ENCODE measurements at regions not wholly inside any gene's neighbourhood (a gene's known extent, or its start where the extent isn't known, plus 50 kb on each side); places are given as distances from the start of the nearest gene placed in this dataset.
A peak's percentile ranks its signal among the peaks of the same experiment; 100 is the strongest.
"Not testable (repeated sequence)": the region's sequence is repeated elsewhere in the genome, so short reads cannot be mapped to it uniquely, and the experiment has no call there.

DNA sequence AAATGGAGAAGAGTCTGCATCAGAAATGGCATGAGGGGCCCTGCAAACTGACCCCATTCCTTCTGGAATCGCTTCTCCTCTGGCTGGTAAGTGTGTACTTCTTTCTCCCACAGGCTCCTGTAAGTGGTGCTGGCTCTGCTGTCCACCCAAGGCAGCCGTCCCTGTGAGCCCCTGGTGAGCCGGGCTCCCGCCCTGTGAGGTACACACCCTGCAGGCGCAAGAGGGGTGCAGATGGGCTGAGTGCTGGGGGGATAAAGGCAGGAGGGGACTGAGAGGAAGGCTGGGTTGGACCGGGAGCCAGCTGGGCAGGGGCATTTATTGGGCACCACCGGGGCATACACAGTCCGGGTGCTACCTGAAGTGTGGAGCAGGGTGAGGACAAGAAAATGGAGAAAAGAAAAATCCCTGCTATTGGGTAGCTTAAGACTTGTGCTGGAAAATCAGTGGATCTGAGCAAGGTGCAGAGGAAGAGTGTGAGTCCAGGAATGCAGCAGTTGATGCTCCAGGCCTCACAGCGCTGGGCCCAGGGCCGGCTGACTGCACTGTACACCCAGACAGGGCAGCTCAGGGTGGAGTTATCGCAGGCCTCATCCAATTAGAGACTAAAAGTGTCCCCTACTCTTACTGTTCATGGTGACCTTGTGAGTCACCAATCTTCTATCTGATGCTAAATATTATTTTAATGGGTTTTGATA, 455.1 kb upstream of the B3GAT1 start:
- DNase-seq, result no peak

DNA sequence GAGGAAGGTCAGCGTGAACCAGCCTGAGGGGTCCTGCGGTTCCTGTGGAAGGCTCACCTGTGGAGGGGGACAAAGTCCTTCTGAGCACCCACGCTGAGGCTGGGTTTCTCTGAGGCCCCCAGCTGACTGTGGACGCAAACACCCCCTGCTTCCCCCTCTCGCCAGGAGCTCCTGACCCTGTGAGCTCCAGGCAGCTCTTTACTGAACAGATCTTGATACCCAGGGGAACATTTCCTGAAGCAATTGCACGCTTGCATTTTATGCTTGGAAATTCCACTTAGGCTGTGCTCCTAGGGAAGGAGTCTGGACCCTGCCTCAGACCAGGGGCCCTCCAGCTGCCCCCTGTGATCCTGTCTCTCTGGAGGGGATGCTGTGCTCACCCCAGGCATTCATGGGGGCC, 454.2 kb upstream of the B3GAT1 start:
- no peak for DNase-seq

DNA sequence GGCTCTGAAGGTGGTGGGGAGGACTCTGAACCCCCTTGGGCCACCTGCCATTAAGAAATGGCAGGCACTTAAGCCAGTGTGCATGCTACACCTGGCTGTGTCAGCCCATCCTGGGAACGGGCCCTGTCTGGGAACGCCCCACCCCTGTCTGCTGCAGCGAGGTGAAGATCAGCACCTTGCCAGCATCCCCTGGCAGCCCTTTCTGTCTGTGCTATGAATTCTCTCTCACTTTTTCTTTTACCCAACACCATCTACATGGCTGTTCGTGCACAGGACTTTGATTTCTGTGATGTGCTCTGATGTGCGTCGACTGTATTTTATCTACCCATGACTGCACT, 452.9 kb upstream of the B3GAT1 start:
- no peak for DNase-seq

DNA sequence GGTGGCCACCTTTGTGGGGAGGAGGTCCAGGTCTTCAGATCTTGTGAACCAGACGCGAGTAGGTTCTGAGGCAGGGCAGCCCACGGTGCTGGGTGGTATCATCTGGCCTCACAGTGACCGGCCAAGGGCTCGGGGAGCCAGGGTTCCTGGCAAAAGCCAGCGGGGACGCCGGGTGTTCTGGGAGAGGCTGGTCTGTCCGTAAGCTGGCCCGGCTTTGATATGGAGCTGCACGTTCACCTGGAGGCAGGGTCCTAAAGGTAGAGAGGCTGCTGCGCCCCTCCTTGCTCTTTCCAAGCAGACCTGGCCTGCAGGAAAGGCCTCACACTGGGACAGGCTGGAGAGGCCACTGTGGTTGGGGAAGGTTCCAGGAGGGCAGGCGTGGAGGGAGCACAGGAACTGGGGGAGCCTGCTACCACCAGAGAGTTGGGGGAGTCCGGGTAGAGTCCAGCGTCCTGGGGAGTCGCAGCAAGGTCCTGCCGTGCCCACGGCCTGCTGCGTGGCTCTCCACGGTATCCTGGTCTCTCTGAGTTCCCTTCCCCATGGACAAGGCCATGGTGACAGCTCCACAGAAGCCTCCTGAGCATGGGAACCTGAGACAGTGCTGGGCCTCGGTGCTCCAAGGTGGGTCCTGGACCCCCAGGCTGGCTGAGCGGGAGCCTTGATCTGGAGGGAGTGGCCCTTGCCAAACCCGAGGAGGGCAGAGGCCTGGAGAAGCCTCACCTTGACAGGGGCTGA, 452.4 kb upstream of the B3GAT1 start:
- no peak for DNase-seq

DNA sequence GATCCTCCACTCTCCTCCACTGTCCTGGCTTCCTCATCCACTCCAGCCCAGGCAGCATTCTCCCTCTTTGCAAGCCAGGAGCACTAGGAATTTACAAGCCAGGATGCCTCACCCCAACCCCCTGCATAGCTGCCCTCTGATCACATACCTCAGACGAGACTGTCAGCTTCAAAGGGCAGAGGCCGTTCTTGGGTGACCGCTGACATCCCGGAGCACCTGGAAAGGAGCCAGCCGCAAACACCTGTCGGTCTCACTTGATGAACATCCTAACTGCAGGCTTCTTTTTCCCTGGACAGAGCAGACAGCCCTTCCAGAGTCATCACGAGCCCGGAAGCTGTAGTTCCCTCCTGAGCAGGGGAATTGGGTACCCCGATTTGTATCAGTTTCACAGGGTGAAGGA, 451.3 kb upstream of the B3GAT1 start:
- no peak for DNase-seq

DNA sequence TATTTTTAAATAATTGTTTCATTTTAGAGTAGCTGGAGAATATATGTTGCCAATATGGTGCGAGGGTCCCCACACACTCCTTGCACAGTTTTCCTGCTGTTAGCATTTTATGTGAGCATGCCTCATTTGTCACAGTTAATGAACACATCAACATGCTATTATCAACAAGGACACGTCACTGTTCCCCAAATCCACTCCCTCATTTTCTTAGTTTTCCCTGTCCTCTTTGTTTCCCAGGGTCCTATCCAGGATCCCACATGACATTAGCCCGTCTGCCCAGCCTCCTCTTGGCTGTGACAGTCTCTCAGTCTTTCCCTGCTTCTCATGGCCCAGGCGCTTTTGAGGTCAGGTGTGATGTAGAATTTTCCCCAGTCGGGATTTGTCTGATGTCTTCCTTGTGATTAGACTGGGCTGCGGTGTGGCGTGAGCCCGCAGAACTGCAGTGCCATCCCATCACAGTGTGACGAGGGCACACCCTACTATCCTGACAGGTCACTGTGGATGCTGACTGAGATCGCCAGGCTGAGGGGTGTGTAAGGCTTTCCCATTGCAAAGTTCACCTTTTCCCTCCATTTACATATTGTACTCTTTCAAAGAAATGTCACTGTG, 450.6 kb upstream of the B3GAT1 start:
- no peak for DNase-seq

DNA sequence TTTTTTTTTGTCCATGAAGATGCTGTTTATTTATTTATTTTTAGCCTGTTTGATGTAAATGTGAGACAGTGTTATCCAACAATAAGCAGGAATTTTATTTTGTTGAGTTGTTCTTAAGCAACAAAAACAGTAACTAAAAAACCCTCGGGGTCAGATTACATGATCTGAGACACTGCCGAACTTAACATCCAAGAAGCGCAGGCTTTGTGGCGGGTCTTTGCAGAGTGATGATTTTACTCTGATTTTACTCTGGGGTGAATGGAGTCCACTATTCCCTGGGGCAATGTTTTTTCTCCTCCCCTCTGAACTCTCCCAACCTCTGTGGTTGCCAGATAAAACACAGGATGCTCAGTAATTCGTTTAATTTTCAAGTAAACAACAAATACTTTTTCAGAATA, 450.1 kb upstream of the B3GAT1 start:
- DNase-seq, result peak in 1 of 2 donors; percentile 7

DNA sequence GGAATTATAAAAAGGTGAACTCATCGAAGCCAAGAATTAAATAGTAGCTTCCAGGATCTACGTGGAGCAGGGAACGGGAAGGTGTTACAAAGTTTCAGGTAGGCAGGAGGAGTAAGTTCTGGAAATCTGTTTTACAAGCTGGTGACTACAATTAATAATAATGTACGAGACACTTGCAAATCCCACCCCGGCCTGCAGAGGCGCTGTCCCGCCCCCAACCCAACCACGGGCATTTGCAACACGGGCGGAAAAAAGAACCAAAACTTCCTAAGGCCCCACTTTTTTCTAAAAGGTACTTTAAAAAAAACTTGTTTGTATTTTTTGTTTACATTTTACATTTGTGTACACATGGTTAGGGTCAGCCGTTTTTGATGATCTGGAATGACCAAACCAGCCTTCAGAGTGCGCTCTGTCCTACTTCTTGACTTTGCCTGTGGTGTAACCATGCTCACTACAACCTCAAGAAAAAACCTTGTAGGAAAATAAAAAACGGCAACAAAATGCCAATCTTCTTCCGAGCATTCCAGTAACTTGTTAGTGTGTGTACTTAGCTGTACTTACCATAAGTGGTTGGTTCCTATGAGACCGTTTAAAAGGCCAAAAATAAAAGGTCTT, 449.6 kb upstream of the B3GAT1 start:
- no peak for DNase-seq

DNA sequence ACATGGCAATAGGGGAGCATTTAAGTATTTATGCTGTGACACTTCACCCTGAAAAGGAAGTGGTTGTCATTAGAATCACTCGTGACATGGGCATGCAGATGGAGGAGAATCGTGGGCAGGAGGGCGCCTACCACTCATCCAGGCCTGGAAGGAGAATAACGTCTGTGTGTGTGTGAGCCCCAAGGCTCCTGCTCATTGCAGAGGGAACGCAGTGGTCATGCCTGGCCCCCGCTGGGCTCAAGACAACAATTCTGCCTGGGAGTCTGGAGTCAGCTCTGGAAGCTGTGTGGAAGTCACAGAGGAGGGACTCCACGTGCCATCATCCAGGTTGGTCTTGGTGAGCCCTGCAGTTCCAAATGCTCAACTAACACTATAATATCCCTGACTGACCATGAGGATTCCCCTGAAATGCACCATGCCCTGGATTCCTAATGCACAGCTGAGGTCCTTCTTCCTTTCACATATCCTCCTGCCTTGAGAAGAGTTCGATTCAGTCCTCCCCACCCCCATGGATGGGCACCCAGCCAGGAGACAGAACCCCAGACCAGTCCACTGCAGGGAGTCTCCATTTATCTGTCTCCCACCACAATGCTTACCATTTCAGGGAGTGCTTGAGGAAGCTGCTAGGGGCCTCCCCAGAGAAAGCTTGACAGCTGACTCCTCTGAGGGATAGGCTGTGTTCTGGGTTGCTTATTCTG, 446.9 kb upstream of the B3GAT1 start:
- no peak for DNase-seq

DNA sequence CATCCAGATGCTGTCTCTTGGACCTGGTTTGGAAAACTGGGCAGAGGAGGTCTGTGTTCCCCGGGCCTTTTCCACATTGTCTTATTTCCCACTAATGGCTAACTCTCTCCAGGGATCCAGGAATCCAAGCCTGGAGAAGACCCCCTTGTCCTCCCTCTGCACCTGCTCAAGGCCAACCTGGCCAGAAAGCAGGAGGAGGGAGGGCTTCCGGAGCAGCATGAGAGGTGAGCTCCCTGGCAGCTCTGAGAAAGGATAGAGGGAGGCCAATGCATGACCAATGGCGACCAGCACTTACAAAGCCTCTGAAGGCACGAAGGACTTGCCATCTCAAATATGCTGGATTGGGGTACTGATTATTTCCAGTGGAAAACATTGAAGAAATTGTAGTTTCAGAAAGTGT, 445.0 kb upstream of the B3GAT1 start:
- DNase-seq, result no peak

DNA sequence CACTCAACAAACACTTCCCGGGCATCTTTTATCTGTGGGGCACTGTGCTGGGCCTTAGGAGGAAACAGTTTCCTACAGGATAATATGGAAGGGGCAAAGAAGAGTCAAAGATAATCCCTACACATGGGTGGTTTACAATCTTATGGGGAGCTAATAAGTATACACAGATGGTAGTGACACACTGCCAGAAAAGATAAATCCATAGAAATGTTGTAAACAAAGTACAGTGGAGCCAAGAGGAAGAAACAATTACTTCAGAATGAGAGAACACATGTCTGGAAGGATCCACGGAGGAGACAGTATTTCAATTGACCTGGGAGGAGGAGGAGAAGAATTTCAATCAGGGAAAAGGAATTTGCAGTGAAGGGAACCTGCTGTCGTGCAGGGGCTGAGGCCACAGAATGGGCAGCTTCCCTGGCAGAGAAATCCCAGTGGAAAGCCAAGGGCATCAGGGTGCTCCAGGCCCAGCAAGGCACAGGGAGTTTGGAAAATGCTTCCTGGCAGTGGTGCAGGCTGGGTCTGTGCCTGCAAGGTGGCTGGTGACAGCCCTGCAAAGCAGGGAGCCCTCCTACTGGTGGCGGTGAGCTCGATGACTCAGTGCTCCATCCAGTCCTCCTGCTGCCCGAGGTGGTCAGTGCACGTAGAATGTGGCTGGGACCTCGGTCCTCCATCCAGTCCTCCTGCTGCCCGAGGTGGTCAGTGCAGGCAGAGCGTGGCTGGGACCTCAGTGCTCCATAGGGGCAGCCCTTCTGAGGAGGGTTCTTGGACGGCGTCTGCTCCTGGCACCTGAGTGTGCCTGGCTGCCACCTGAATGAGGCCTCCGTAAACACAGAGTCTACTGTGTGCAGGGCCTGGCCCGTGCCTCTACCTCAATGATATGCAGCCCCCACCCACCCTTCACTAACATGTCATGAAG, 444.3 kb upstream of the B3GAT1 start:
- DNase-seq, result peak; percentile 31 to 39

DNA sequence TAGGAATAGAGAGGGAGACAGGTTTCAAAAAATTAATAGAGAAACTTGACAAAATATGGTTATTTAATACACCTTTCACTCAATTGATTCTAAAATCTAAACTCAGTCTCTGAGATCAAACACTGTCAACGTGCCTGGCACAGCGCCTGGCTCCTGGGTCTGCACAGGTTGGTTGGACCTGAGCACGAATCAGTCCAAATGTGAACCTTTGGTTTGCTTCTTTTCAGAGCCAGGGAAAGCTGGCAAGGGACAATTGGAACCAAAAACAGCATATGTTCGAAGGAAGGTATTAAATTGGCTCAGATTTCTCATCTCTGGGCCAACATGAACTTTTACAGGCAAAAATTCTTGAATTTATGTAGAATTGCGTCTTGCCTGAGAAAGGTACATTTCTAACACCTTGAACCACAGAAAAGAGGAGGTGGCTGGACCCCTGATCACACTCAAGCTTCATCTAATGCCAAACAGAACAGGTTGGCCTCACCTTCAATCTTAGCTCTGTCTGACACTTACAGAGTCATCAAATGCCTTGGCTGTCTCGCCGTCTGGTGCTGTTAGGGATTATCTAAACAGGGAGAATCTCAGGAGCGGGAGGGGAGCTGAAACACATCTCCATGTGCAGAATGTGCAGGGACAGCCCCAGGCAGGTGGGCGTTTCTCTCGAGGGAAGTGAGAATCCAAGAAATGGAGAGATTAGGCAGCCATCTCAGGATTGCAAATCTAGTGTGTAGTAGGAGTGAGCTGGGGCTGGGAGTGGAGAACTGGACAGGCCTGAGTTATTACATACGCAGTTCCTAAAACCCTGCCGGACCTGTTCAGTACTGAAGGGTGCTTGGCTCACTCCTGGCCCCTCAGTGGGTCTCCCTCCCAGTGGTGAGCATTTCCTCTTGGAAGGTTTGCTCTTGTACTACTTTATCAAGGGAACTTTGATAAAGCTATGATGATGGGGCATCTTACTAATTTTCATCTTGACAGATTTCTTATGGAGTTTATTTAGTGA, 442.2 kb upstream of the B3GAT1 start:
- peak in 1 of 2 donors; percentile 16 for DNase-seq

DNA sequence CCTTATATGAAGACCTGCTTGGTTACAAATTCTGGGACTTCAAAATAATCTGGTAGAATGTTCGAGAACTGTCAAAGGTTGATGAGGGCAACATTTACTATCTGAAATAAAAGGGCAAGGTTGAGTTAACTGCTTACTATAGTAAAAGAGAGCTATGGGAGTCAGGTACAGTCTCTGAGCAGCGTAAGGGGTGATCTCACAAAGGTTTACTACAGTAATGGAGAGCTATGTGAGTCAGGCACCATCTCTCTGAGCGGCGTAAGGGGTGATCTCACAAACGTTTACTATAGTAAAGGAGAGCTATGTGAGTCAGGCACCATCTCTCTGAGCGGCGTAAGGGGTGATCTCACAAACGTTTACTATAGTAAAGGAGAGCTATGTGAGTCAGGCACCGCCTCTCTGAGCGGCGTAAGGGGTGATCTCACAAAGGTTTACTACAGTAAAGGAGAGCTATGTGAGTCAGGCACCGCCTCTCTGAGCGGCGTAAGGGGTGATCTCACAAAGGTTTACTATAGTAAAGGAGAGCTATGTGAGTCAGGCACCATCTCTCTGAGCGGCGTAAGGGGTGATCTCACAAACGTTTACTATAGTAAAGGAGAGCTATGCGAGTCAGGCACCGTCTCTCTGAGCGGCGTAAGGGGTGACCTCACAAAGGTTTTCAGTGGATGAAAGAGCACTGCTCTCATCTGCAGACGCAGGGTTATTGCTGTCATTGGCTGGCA, 439.6 kb upstream of the B3GAT1 start:
- not testable (repeated sequence) for DNase-seq

DNA sequence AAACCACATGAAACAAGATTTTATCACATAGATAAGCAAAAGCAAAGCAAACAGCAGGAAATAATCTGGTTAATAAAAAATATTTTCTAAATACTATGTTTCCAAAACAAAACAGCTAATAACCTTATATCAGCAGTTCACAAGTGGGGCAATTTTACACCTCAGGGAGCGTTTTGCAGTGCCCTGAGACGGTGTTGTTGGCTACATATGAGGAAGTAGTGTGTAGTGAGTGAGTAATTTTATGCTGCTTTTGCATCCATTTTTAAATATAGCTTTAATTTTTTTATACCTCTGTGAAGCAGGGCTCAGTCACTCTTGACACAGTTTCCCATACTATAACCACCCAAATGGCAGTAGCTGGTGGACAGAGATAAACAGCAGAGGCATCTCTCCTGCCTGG, 438.5 kb upstream of the B3GAT1 start:
- DNase-seq, result no peak

DNA sequence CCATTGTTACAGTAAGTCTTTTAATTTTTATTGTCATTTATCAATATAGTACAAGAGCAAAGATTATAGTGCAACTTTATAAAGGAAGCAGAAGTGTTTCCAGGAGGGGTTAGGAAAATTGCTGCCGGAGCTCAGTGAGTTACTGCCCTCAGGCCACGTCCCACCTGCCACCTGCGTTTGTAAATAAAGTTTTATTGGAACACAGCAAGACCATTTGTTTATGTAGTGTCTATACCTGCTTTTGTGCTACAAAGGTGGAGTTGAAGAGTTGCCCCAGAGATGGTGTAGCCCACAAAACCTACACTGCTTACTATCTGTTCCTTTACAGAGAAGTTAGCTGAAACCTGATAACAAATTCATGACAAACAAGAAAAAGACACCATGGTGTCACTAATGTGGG, 437.8 kb upstream of the B3GAT1 start:
- DNase-seq, result no peak

DNA sequence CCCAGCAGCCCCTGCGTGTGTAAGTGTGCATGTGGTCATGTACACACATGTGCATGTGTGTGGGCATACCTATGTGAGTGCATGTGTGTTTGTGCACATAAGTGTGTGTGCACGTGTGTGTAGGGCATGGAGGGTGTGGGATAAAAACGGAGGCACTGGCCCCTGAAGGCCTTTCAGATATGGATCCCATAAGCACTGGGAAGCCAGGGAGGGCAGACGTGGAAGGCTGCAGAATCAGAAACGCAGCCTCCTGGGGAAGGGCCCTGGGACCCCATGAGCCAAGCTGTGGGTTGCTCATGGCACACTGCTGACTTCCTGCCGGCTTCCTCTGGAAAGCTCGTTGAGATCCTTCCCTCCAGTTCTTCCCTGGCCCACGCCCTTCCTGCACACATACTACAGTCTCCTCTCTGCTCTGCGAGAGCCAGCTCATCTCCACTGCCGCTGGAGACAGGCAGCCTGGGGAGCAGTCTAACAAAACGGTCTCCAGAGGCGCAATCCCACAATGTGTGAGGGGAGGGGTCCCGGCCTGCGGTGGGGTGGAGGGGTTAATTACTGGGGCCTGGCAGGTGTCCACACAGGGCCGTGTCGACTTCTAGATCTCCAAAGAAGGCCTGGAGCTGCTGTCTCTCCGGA, 435.2 kb upstream of the B3GAT1 start:
- DNase-seq, result no peak

DNA sequence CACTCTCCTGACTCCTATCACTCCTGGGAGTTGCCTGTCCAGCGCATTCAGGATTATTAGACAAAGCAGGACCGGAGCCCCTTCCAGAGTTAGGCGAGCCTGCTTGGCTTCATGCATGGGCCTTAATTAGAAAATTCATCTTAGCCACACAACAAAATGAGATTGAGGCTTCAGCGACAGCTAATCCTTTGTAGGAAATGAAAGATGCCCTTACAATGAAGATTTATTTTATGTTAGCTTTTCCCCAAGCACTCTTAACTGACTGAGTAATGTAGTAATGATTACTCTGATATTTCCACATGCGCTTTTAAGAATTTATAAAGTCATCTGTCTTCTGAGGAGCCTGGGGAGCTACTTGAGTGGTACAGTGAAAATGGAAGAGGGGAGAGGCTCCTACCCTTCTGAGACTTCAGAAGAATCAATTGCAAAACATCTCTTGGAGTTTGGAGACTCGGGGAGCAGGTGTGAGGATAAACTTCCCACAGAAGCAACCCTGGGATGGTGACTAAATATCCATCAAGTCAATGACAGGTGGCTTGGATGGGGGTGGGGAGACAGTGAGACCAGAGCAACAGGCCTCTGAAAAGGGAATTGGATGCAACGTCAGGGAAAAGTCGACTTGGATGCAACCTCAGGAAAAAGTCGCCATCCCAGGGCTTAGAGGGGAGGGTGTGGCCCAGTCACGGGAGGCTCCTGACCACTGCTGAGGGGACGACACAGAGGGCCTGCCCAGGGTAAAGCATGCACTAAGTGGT, 434.5 kb upstream of the B3GAT1 start:
- DNase-seq, result no peak
